Ovary (tissue), 7 donors: ENCODE measurements at regions not wholly inside any gene's neighbourhood (a gene's known extent, or its start where the extent isn't known, plus 50 kb on each side); places are given as distances from the start of the nearest gene placed in this dataset.

Source experiments
- DNase-seq, 5 donors: peaks; one replicate each; pipeline ENCODE4 v3.0.0-alpha.2; 2019 to 2020
- H3K27ac ChIP-seq, 2 donors: fragments of 200-600 bp; one replicate each; pipeline versions ENCODE4 v1.5.1 to v1.8.0; 2019 to 2022
- H3K27me3 ChIP-seq: fragments of 200-600 bp; one replicate; pipeline ENCODE4 v1.8.0; 2022
- H3K36me3 ChIP-seq: fragments of 200-600 bp; sonication (generic); one replicate; pipeline ENCODE4 v1.5.1; 2019
- H3K4me1 ChIP-seq: one replicate; pipeline ENCODE4 v1.8.1; 2013; ENCODE audit warnings: mild to moderate bottlenecking, moderate library complexity; ENCODE audit not compliant: insufficient read depth
- H3K4me3 ChIP-seq: fragments of 200-600 bp; sonication (generic); one replicate; pipeline ENCODE4 v1.5.1; 2017
- H3K9me3 ChIP-seq, 2 donors: fragments of 200-600 bp in 1 of 2; sonication (generic) in 1 of 2; one replicate each; pipeline versions ENCODE4 v1.5.1 to v1.8.1; 2013 to 2019; ENCODE audit warnings: mild to moderate bottlenecking in 1 of 2, moderate library complexity in 1 of 2
- CTCF ChIP-seq, 3 donors: fragments of 450-650 bp in 2 of 3; fragments of 200-600 bp in 1 of 3; IDR thresholded peaks; one replicate each; pipeline versions ENCODE4 v1.5.1 to v1.8.0; 2016 to 2022; ENCODE audit warnings: antibody characterized with exemption in 3 of 3, mild to moderate bottlenecking in 1 of 3
- EP300 ChIP-seq: sonication (generic); formaldehyde crosslinking; IDR thresholded peaks from one replicate; pipeline ENCODE4 v1.6.1; 2017; ENCODE audit warnings: antibody characterized with exemption
- POLR2A ChIP-seq: fragments of 450-650 bp; IDR thresholded peaks from one replicate; pipeline ENCODE4 v1.6.1; 2017; ENCODE audit warnings: antibody characterized with exemption, mild to moderate bottlenecking, moderate library complexity
- WGBS, 3 donors: extraction: QIAGEN DNeasy Blood & Tissue Kit in 1 of 3; methylation state at CpG; one replicate each; pipeline versions ENCODE4 v1.1.5 to v1.1.7; 2013 to 2017; 5-methylcytosine and 5-hydroxymethylcytosine counted together
- intact Hi-C, 4 donors: fragments of 100-400 bp; cut with DNase I; formaldehyde crosslinking; loops; one replicate each; pipeline versions ENCODE4 v1.11.0 to v1.15.1; 2022 to 2023
- donor health status: DM: no; HTN: no; CAD: no; lungs with moderate emphysema.
- donor health status: DM: no; HTN: no; CAD: no.
- donor health status: Bipolar disorder and iron deficiency.
- donor health status: DM: no; HTN: no; CAD: no.
- donor health status: DM: yes; HTN: yes; CAD: no.

GRCh38 chr2:16393500-16394071, 272.0 kb downstream of the CYRIA start:
- H3K36me3 ChIP-seq: no peaks in the 10 kb centered on the region
- no peaks in the 10 kb centered on the region for H3K4me1 ChIP-seq
- no peak for DNase-seq
- intact Hi-C loops: no loop called here
- no peak overlapping the region for H3K27ac ChIP-seq
- no peak overlapping the region for H3K4me3 ChIP-seq
- H3K9me3 ChIP-seq: no peaks in the 10 kb centered on the region
- TF ChIP-seq CTCF (IDR thresholded peaks at IDR 0.05) (no peak), POLR2A (no peak), EP300 (no peak)
- no peaks in the 10 kb centered on the region for H3K27me3 ChIP-seq
- 80 to 86% (median 82%) methylated on average over 8 of the region's 8 CpGs for WGBS, 3 donors

GRCh38 chr2:16392647-16393499, 272.8 kb downstream of the CYRIA start:
- TF ChIP-seq EP300: no peak
- TF ChIP-seq POLR2A: no peak
- TF ChIP-seq CTCF (IDR thresholded peaks at IDR 0.05): no peak

GRCh38 chr2:16391986-16392385, 273.6 kb downstream of the CYRIA start:
- no peak for DNase-seq

More at GRCh38 chr2:16392647-16393499, 272.8 kb downstream of the CYRIA start:
- Histone ChIP-seq H3K36me3 (no peaks in the 10 kb centered on the region), H3K27ac (no peak overlapping the region), H3K27me3 (no peaks in the 10 kb centered on the region), H3K9me3 (no peaks in the 10 kb centered on the region), H3K4me1 (no peaks in the 10 kb centered on the region), H3K4me3 (no peak overlapping the region)
- intact Hi-C loops: no loop called here
- DNase-seq: no peak
- WGBS, 3 donors: 46 to 59% (median 53%) methylated on average over 13 to 14 of the region's 14 CpGs

GRCh38 chr2:16390561-16390960, 275.1 kb downstream of the CYRIA start:
- DNase-seq: no peak
- 79 to 84% (median 83%) methylated on average over 6 of the region's 6 CpGs for WGBS, 3 donors
- Histone ChIP-seq H3K4me1 (no peaks in the 10 kb centered on the region), H3K27ac (no peak overlapping the region), H3K4me3 (no peak overlapping the region), H3K9me3 (no peaks in the 10 kb centered on the region), H3K36me3 (no peaks in the 10 kb centered on the region), H3K27me3 (no peaks in the 10 kb centered on the region)
- TF ChIP-seq POLR2A (no peak), EP300 (no peak), CTCF (IDR thresholded peaks at IDR 0.05) (no peak)
- intact Hi-C loops: loop anchor here in 1 of 4 donors (1.0 kb wide), 1 partner anchor 143 kb away; no protein-coding TSS in a partner anchor

More at GRCh38 chr2:16391986-16392385, 273.6 kb downstream of the CYRIA start:
- Histone ChIP-seq H3K4me1 (no peaks in the 10 kb centered on the region), H3K9me3 (no peaks in the 10 kb centered on the region), H3K4me3 (no peak overlapping the region), H3K36me3 (no peaks in the 10 kb centered on the region), H3K27ac (no peak overlapping the region), H3K27me3 (no peaks in the 10 kb centered on the region)
- TF ChIP-seq CTCF (IDR thresholded peaks at IDR 0.05) (no peak), POLR2A (no peak), EP300 (no peak)
- intact Hi-C loops: no loop called here
- WGBS, 3 donors: 76 to 86% (median 81%) methylated on average over 5 of the region's 5 CpGs
